NCI-H1930 (cell line): ENCODE measurements at regions not wholly inside any gene's neighbourhood (a gene's known extent, or its start where the extent isn't known, plus 50 kb on each side); places are given as distances from the start of the nearest gene placed in this dataset.
"Not testable (repeated sequence)": the region's sequence is repeated elsewhere in the genome, so short reads cannot be mapped to it uniquely, and the experiment has no call there.

Source experiments
- DNase-seq, 2 experiments: peaks; one replicate each; lab custom pipeline; 2025; lab: John Stamatoyannopoulos, UW

GRCh38 chrX:16067886-16068515 is 55.4 kb upstream of the GRPR start:
- no peak for DNase-seq

GRCh38 chrX:16063921-16064320 is 59.4 kb upstream of the GRPR start:
- no peak for DNase-seq

GRCh38 chrX:16063141-16063540 is 60.2 kb upstream of the GRPR start:
- DNase-seq = no peak

- no peak for DNase-seq
Measured at GRCh38 chrX:16061296-16061695, 62.1 kb upstream of the GRPR start.

GRCh38 chrX:16060252-16060651 is 63.1 kb upstream of the GRPR start:
- DNase-seq = no peak

GRCh38 chrX:16049126-16049525 is 74.2 kb upstream of the GRPR start:
- DNase-seq = not testable (repeated sequence)

- DNase-seq = no peak
Measured at GRCh38 chrX:16042980-16043379, 80.4 kb upstream of the GRPR start.

GRCh38 chrX:16039834-16040233 is 83.5 kb upstream of the GRPR start:
- no peak for DNase-seq

GRCh38 chrX:16039363-16039762 is 84.0 kb upstream of the GRPR start:
- no peak for DNase-seq

GRCh38 chrX:16033331-16033730 is 90.0 kb upstream of the GRPR start:
- DNase-seq = no peak

- DNase-seq = no peak
Measured at GRCh38 chrX:16028576-16028975, 94.8 kb upstream of the GRPR start.

- no peak for DNase-seq
Measured at GRCh38 chrX:16023790-16024734, 99.3 kb upstream of the GRPR start.

- no peak for DNase-seq
Measured at GRCh38 chrX:16022580-16023200, 100.7 kb upstream of the GRPR start.

GRCh38 chrX:16018291-16018690 is 105.1 kb upstream of the GRPR start:
- no peak for DNase-seq

- no peak for DNase-seq
Measured at GRCh38 chrX:16014171-16014570, 109.2 kb upstream of the GRPR start.

GRCh38 chrX:16012250-16012649 is 111.1 kb upstream of the GRPR start:
- no peak for DNase-seq

GRCh38 chrX:16005917-16006316 is 117.4 kb upstream of the GRPR start:
- no peak for DNase-seq

- no peak for DNase-seq
Measured at GRCh38 chrX:16002185-16002584, 121.2 kb upstream of the GRPR start.

GRCh38 chrX:15998350-15998749 is 125.0 kb upstream of the GRPR start:
- no peak for DNase-seq

GRCh38 chrX:15989716-15990115 is 133.6 kb upstream of the GRPR start:
- DNase-seq = no peak

GRCh38 chrX:15988661-15989603 is 134.3 kb upstream of the AP1S2 start:
- no peak for DNase-seq

GRCh38 chrX:15985937-15986336 is 131.3 kb upstream of the AP1S2 start:
- no peak for DNase-seq
